ENCODE measurements at regions not wholly inside any gene's neighbourhood (a gene's known extent, or its start where the extent isn't known, plus 50 kb on each side); places are given as distances from the start of the nearest gene placed in this dataset.
A peak's percentile ranks its signal among the peaks of the same experiment; 100 is the strongest.

DNA sequence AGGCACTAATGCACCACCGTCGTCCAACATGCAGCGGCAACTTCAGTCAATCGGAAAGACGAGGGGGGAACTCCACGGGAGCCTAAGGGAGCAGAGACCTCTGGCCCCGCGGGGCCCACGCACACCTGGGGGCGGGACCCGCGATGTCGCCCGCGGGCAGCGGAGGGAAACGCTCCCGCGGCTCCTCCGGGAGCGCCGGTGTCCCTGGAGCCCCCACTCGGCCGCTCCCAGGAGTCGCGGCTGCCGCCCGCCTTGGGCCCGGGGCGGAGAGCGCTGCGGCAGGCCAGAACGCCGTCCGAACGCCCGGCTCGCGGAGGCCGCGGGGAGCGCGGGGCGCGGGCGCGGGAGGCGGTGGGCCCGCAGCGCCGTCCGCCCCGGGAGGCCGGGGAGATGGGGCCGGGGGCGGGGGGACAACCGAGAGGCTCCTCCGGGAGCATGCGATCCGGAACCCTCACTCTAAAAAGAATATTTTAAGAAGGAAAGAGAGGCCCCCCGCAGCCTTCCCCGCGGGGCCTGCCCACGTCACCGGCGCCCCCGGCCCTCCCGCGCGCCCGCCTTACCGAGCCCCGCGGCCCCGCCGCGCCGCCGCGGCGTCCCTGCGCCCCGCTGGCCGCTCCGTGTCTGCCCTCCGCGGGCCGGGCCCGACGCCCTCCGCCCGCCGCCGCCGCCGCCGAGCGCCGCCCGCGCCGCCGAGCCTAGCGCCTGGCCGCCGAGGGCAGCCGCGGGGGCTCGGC lies 86.6 kb upstream of the ARHGAP32 start:
- TF ChIP-seq POLR2A (IDR thresholded peaks at IDR 0.05; ENCODE audit: low read depth, low read length) (no peak), MXI1 (IDR thresholded peaks at IDR 0.05; ENCODE audit: borderline replicate concordance, low read depth, low read length) (no peak)
- TF ChIP-seq, protein P1, sequence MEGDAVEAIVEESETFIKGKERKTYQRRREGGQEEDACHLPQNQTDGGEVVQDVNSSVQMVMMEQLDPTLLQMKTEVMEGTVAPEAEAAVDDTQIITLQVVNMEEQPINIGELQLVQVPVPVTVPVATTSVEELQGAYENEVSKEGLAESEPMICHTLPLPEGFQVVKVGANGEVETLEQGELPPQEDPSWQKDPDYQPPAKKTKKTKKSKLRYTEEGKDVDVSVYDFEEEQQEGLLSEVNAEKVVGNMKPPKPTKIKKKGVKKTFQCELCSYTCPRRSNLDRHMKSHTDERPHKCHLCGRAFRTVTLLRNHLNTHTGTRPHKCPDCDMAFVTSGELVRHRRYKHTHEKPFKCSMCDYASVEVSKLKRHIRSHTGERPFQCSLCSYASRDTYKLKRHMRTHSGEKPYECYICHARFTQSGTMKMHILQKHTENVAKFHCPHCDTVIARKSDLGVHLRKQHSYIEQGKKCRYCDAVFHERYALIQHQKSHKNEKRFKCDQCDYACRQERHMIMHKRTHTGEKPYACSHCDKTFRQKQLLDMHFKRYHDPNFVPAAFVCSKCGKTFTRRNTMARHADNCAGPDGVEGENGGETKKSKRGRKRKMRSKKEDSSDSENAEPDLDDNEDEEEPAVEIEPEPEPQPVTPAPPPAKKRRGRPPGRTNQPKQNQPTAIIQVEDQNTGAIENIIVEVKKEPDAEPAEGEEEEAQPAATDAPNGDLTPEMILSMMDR (conservative IDR thresholded peaks at IDR 0.05; ENCODE audit: low read depth, low read length), result peak; percentile 20; the same call in 1 of the 2 replicates
